ENCODE measurements at regions not wholly inside any gene's neighbourhood (a gene's known extent, or its start where the extent isn't known, plus 50 kb on each side); places are given as distances from the start of the nearest gene placed in this dataset.

GRCh38 chr15:70398694-70399093, 301.0 kb upstream of the TLE3 start:
- CTCF ChIA-PET (ENCODE audit: unreplicated experiment) = no interaction called here
- intact Hi-C loops (cut with micrococcal nuclease; ENCODE audit: unreplicated experiment) = no loop called here
- POLR2A ChIA-PET = no interaction called here

GRCh38 chr15:70396807-70397206, 299.1 kb upstream of the TLE3 start:
- intact Hi-C loops (cut with micrococcal nuclease; ENCODE audit: unreplicated experiment) = no loop called here
- CTCF ChIA-PET (ENCODE audit: unreplicated experiment) = no interaction called here
- BruUV-seq (replicated peaks) = no TSS peak

More at GRCh38 chr15:70398694-70399093, 301.0 kb upstream of the TLE3 start:
- Histone ChIP-seq H2AFZ (ENCODE audit: low read length) (no peak overlapping the region), H3K36me3 (ENCODE audit: insufficient read depth, low read length) (no peaks in the 10 kb centered on the region), H3K4me3 (ENCODE audit: low read depth, low read length, poor library complexity, severe bottlenecking) (no peak overlapping the region), H3K27ac (ENCODE audit: low read depth, low read length, poor library complexity, severe bottlenecking) (no peak overlapping the region), H3K4me2 (ENCODE audit: low read length) (no peak overlapping the region), H3K9me3 (ENCODE audit: low read length) (no peaks in the 10 kb centered on the region), H3K4me1 (ENCODE audit: insufficient read depth, low read length, poor library complexity, severe bottlenecking) (peaks cover 7% of the 10 kb centered on the region), H4K20me1 (ENCODE audit: insufficient read depth, low read length) (no peaks in the 10 kb centered on the region), H3K79me2 (ENCODE audit: insufficient read depth, low read depth, low read length) (no peaks in the 10 kb centered on the region), H3K9me2 (ENCODE audit: insufficient read depth, low read length) (no peaks in the 10 kb centered on the region)
- TF ChIP-seq CTCF (conservative IDR thresholded peaks at IDR 0.05; ENCODE audit: low read length) (no peak), EZH2phosphoT487 (IDR thresholded peaks at IDR 0.05; ENCODE audit: borderline replicate concordance, low read depth, low read length) (no peak)
- no peak for DNase-seq (ENCODE audit: low spot score)
- no TSS peak for BruUV-seq (replicated peaks)

GRCh38 chr15:70395164-70395563, 297.4 kb upstream of the TLE3 start:
- no peak for DNase-seq (ENCODE audit: low spot score)
- no TSS peak for BruUV-seq (replicated peaks)
- H4K20me1 ChIP-seq (ENCODE audit: insufficient read depth, low read length) = no peaks in the 10 kb centered on the region
- ChIA-PET POLR2A (no interaction called here), CTCF (ENCODE audit: unreplicated experiment) (no interaction called here)
- H2AFZ ChIP-seq (ENCODE audit: low read length) = no peak overlapping the region
- H3K4me3 ChIP-seq (ENCODE audit: low read depth, low read length, poor library complexity, severe bottlenecking) = no peak overlapping the region
- H3K36me3 ChIP-seq (ENCODE audit: insufficient read depth, low read length) = no peaks in the 10 kb centered on the region
- intact Hi-C loops (cut with micrococcal nuclease; ENCODE audit: unreplicated experiment) = no loop called here
- TF ChIP-seq CTCF (conservative IDR thresholded peaks at IDR 0.05; ENCODE audit: low read length) = no peak
- TF ChIP-seq EZH2phosphoT487 (IDR thresholded peaks at IDR 0.05; ENCODE audit: borderline replicate concordance, low read depth, low read length) = no peak
- no peaks in the 10 kb centered on the region for H3K79me2 ChIP-seq (ENCODE audit: insufficient read depth, low read depth, low read length)
- H3K4me2 ChIP-seq (ENCODE audit: low read length) = no peak overlapping the region
- peaks cover 7% of the 10 kb centered on the region for H3K4me1 ChIP-seq (ENCODE audit: insufficient read depth, low read length, poor library complexity, severe bottlenecking)
- no peaks in the 10 kb centered on the region for H3K9me2 ChIP-seq (ENCODE audit: insufficient read depth, low read length)
- no peak overlapping the region for H3K27ac ChIP-seq (ENCODE audit: low read depth, low read length, poor library complexity, severe bottlenecking)
- no peaks in the 10 kb centered on the region for H3K9me3 ChIP-seq (ENCODE audit: low read length)

More at GRCh38 chr15:70396807-70397206, 299.1 kb upstream of the TLE3 start:
- Histone ChIP-seq H3K4me3 (ENCODE audit: low read depth, low read length, poor library complexity, severe bottlenecking) (no peak overlapping the region), H3K4me2 (ENCODE audit: low read length) (no peak overlapping the region), H3K9me2 (ENCODE audit: insufficient read depth, low read length) (no peaks in the 10 kb centered on the region), H3K79me2 (ENCODE audit: insufficient read depth, low read depth, low read length) (no peaks in the 10 kb centered on the region), H4K20me1 (ENCODE audit: insufficient read depth, low read length) (no peaks in the 10 kb centered on the region), H2AFZ (ENCODE audit: low read length) (no peak overlapping the region), H3K4me1 (ENCODE audit: insufficient read depth, low read length, poor library complexity, severe bottlenecking) (peaks cover 7% of the 10 kb centered on the region), H3K36me3 (ENCODE audit: insufficient read depth, low read length) (no peaks in the 10 kb centered on the region), H3K9me3 (ENCODE audit: low read length) (no peaks in the 10 kb centered on the region), H3K27ac (ENCODE audit: low read depth, low read length, poor library complexity, severe bottlenecking) (no peak overlapping the region)
- TF ChIP-seq CTCF (conservative IDR thresholded peaks at IDR 0.05; ENCODE audit: low read length) (no peak), EZH2phosphoT487 (IDR thresholded peaks at IDR 0.05; ENCODE audit: borderline replicate concordance, low read depth, low read length) (no peak)
- POLR2A ChIA-PET = no interaction called here
- DNase-seq (ENCODE audit: low spot score) = no peak

Measured in OCI-LY7 (cell line).